ENCODE measurements at regions not wholly inside any gene's neighbourhood (a gene's known extent, or its start where the extent isn't known, plus 50 kb on each side); places are given as distances from the start of the nearest gene placed in this dataset.

DNA sequence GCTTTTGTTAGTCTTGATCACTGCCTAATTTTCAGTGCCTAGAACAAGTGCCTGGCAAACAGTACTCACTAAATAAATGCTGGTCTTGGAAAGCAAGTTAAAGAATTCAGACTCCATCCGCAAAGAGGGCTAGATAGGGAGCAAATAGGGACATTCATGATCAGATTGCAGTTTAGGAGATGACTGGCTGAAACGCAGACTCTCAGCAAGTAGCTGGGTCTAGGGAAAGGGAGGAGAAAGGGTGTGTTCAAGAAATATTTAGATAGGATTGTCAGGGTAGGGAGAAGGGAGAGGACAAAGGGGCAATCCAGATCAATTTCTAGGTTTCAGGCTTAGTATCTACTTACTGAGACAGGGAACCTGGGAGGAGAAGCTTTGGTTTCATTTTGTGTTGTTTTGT is 108.4 kb downstream of the ESM1 start:
- no peak for TF ChIP-seq TAF1 (IDR thresholded peaks at IDR 0.05; ENCODE audit: borderline replicate concordance, insufficient read depth, low read length)
- TF ChIP-seq POLR2AphosphoS5 (IDR thresholded peaks at IDR 0.05; ENCODE audit: low read depth, low read length): no peak

All from PFSK-1 (cell line).